ENCODE measurements at regions not wholly inside any gene's neighbourhood (a gene's known extent, or its start where the extent isn't known, plus 50 kb on each side); places are given as distances from the start of the nearest gene placed in this dataset.

GRCh38 chr5:36769129-36769770 lies 107.3 kb upstream of the NIPBL start:
- no peak for TF ChIP-seq ISL1 (CRISPR knock-in tag; IDR thresholded peaks at IDR 0.05)
- TF ChIP-seq TCF4 (CRISPR knock-in tag; IDR thresholded peaks at IDR 0.05; ENCODE audit: borderline replicate concordance): no peak
- TF ChIP-seq, protein P1, sequence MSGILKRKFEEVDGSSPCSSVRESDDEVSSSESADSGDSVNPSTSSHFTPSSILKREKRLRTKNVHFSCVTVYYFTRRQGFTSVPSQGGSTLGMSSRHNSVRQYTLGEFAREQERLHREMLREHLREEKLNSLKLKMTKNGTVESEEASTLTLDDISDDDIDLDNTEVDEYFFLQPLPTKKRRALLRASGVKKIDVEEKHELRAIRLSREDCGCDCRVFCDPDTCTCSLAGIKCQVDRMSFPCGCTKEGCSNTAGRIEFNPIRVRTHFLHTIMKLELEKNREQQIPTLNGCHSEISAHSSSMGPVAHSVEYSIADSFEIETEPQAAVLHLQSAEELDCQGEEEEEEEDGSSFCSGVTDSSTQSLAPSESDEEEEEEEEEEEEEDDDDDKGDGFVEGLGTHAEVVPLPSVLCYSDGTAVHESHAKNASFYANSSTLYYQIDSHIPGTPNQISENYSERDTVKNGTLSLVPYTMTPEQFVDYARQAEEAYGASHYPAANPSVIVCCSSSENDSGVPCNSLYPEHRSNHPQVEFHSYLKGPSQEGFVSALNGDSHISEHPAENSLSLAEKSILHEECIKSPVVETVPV (CRISPR knock-in tag; IDR thresholded peaks at IDR 0.05): no peak
- no peak for TF ChIP-seq ARNTL (CRISPR knock-in tag; IDR thresholded peaks at IDR 0.05; ENCODE audit: borderline replicate concordance, low read depth)
- TF ChIP-seq PPARA (CRISPR knock-in tag; IDR thresholded peaks at IDR 0.05; ENCODE audit: borderline replicate concordance): no peak
- no peak for TF ChIP-seq POU6F1 (CRISPR knock-in tag; IDR thresholded peaks at IDR 0.05; ENCODE audit: borderline replicate concordance, low read depth)
- no peak for TF ChIP-seq ZNF565 (CRISPR knock-in tag; conservative IDR thresholded peaks at IDR 0.05; ENCODE audit: low read depth)
- TF ChIP-seq, protein P2, sequence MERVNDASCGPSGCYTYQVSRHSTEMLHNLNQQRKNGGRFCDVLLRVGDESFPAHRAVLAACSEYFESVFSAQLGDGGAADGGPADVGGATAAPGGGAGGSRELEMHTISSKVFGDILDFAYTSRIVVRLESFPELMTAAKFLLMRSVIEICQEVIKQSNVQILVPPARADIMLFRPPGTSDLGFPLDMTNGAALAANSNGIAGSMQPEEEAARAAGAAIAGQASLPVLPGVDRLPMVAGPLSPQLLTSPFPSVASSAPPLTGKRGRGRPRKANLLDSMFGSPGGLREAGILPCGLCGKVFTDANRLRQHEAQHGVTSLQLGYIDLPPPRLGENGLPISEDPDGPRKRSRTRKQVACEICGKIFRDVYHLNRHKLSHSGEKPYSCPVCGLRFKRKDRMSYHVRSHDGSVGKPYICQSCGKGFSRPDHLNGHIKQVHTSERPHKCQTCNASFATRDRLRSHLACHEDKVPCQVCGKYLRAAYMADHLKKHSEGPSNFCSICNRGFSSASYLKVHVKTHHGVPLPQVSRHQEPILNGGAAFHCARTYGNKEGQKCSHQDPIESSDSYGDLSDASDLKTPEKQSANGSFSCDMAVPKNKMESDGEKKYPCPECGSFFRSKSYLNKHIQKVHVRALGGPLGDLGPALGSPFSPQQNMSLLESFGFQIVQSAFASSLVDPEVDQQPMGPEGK (CRISPR knock-in tag; IDR thresholded peaks at IDR 0.05; ENCODE audit: borderline replicate concordance): no peak
- no peak for TF ChIP-seq TOX (CRISPR knock-in tag; IDR thresholded peaks at IDR 0.05; ENCODE audit: borderline replicate concordance)
- no peak for TF ChIP-seq SNAI2 (CRISPR knock-in tag; IDR thresholded peaks at IDR 0.05)
- TF ChIP-seq BACH2 (CRISPR knock-in tag; IDR thresholded peaks at IDR 0.05; ENCODE audit: borderline replicate concordance): no peak
- TF ChIP-seq, protein P3, sequence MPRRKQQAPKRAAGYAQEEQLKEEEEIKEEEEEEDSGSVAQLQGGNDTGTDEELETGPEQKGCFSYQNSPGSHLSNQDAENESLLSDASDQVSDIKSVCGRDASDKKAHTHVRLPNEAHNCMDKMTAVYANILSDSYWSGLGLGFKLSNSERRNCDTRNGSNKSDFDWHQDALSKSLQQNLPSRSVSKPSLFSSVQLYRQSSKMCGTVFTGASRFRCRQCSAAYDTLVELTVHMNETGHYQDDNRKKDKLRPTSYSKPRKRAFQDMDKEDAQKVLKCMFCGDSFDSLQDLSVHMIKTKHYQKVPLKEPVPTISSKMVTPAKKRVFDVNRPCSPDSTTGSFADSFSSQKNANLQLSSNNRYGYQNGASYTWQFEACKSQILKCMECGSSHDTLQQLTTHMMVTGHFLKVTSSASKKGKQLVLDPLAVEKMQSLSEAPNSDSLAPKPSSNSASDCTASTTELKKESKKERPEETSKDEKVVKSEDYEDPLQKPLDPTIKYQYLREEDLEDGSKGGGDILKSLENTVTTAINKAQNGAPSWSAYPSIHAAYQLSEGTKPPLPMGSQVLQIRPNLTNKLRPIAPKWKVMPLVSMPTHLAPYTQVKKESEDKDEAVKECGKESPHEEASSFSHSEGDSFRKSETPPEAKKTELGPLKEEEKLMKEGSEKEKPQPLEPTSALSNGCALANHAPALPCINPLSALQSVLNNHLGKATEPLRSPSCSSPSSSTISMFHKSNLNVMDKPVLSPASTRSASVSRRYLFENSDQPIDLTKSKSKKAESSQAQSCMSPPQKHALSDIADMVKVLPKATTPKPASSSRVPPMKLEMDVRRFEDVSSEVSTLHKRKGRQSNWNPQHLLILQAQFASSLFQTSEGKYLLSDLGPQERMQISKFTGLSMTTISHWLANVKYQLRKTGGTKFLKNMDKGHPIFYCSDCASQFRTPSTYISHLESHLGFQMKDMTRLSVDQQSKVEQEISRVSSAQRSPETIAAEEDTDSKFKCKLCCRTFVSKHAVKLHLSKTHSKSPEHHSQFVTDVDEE (CRISPR knock-in tag; IDR thresholded peaks at IDR 0.05): no peak
- TF ChIP-seq ZNF8 (CRISPR knock-in tag; IDR thresholded peaks at IDR 0.05): no peak
- no peak for TF ChIP-seq ZFP30 (CRISPR knock-in tag; IDR thresholded peaks at IDR 0.05)
- TF ChIP-seq CSDC2 (CRISPR knock-in tag; IDR thresholded peaks at IDR 0.05): no peak
- ATAC-seq: no peak

GRCh38 chr5:36770125-36770524 lies 106.4 kb upstream of the NIPBL start:
- ATAC-seq: no peak
- TF ChIP-seq ZNF70 (CRISPR knock-in tag; IDR thresholded peaks at IDR 0.05) (no peak), TCF4 (CRISPR knock-in tag; IDR thresholded peaks at IDR 0.05; ENCODE audit: borderline replicate concordance) (no peak), ESRRG (CRISPR knock-in tag; IDR thresholded peaks at IDR 0.05) (no peak), GLIS3 (CRISPR knock-in tag; IDR thresholded peaks at IDR 0.05) (no peak), CSDC2 (CRISPR knock-in tag; IDR thresholded peaks at IDR 0.05) (no peak), ZNF8 (CRISPR knock-in tag; IDR thresholded peaks at IDR 0.05) (no peak)
- TF ChIP-seq, protein P1 (CRISPR knock-in tag; IDR thresholded peaks at IDR 0.05): no peak

GRCh38 chr5:36772276-36773140 lies 104.1 kb upstream of the NIPBL start:
- ATAC-seq: no peak
- TF ChIP-seq TOX (CRISPR knock-in tag; IDR thresholded peaks at IDR 0.05; ENCODE audit: borderline replicate concordance) (no peak), ZFP3 (CRISPR knock-in tag; IDR thresholded peaks at IDR 0.05) (no peak), BACH2 (CRISPR knock-in tag; IDR thresholded peaks at IDR 0.05; ENCODE audit: borderline replicate concordance) (no peak), GLIS3 (CRISPR knock-in tag; IDR thresholded peaks at IDR 0.05) (no peak), CSDC2 (CRISPR knock-in tag; IDR thresholded peaks at IDR 0.05) (no peak)
- TF ChIP-seq, protein P3 (CRISPR knock-in tag; IDR thresholded peaks at IDR 0.05): no peak

Data from SK-N-SH treated with all-trans-retinoic acid at 6 μM for 48 hours (cell line).